Smooth muscle cell (in vitro differentiated cells): ENCODE measurements at regions not wholly inside any gene's neighbourhood (a gene's known extent, or its start where the extent isn't known, plus 50 kb on each side); places are given as distances from the start of the nearest gene placed in this dataset.

ENCODE experiments used
- DNase-seq: peaks from one replicate; lab custom pipeline; 2025; ENCODE audit not compliant: unreplicated experiment; lab: John Stamatoyannopoulos, UW
- H2AFZ ChIP-seq: fragments of 200-600 bp; sonication (generic); 2 replicates; pipeline ENCODE4 v1.6.0; 2016; ENCODE audit warnings: antibody characterized with exemption, low read depth, mild to moderate bottlenecking
- H3F3A ChIP-seq: fragments of 200-600 bp; sonication (generic); 2 replicates; pipeline ENCODE4 v1.6.0; 2017; ENCODE audit warnings: antibody characterized with exemption, low read depth
- H3K27ac ChIP-seq: fragments of 200-600 bp; sonication (generic); 2 replicates; pipeline ENCODE4 v1.5.1; 2016; ENCODE audit warnings: low read depth, mild to moderate bottlenecking
- H3K27me3 ChIP-seq: fragments of 200-600 bp; sonication (generic); 2 replicates; pipeline ENCODE4 v1.6.1; 2016; ENCODE audit warnings: low read depth, mild to moderate bottlenecking
- H3K36me3 ChIP-seq: fragments of 200-600 bp; sonication (generic); 2 replicates; pipeline ENCODE4 v1.5.1; 2016; ENCODE audit warnings: low read depth
- H3K4me1 ChIP-seq: fragments of 200-600 bp; sonication (generic); 2 replicates; pipeline ENCODE4 v1.5.1; 2016; ENCODE audit warnings: low read depth
- H3K4me2 ChIP-seq: fragments of 200-600 bp; sonication (generic); 2 replicates; pipeline ENCODE4 v1.6.0; 2016; ENCODE audit warnings: mild to moderate bottlenecking
- H3K4me3 ChIP-seq: fragments of 200-600 bp; sonication (generic); 2 replicates; pipeline ENCODE4 v1.5.1; 2016; ENCODE audit warnings: mild to moderate bottlenecking
- H3K79me2 ChIP-seq: fragments of 200-600 bp; sonication (generic); 2 replicates; pipeline ENCODE4 v1.6.0; 2016; ENCODE audit warnings: low read depth, mild to moderate bottlenecking
- H3K9ac ChIP-seq: fragments of 200-600 bp; sonication (generic); 2 replicates; pipeline ENCODE4 v1.6.0; 2016; ENCODE audit warnings: low read depth
- H3K9me3 ChIP-seq: fragments of 200-600 bp; sonication (generic); replicated peaks from 2 replicates; pipeline ENCODE4 v1.5.1; 2016; ENCODE audit warnings: low read depth
- H4K20me1 ChIP-seq: fragments of 200-600 bp; sonication (generic); 2 replicates; pipeline ENCODE4 v1.6.0; 2016; ENCODE audit warnings: low read depth
- WGBS: methylation state at CpG from one replicate; pipeline ENCODE4 v1.1.7; 2016; ENCODE audit warnings: low lambda C conversion rate; 5-methylcytosine and 5-hydroxymethylcytosine counted together
- TF ChIP-seq, protein P1 (sequence below): fragments of 200-600 bp; sonication (generic); IDR thresholded peaks from 2 replicates; pipeline ENCODE4 v1.5.1; 2017; ENCODE audit warnings: borderline replicate concordance, mild to moderate bottlenecking, antibody characterized with exemption; ENCODE audit not compliant: insufficient read depth, poor library complexity, severe bottlenecking

DNA sequence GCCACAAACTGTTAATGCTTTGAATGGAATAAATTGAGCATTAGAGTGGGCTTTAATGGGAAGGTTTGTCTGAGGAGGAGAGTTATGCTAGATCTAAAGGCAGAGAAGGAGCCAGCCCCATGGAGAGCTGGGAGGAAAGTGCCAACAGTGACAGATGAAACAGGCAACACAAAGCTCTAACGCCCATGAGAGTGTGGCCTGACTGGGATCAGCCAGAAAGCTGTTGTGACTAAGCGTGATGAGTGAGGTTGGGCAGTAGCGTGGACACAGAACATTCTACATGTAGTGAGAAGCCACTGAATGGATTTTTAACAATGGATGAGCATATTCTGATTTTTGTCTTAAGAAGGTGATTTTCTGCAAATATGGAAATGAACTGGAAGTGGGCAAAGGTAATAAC is 185.3 kb upstream of the SIX2 start:
- no peaks in the 10 kb centered on the region for H3K4me1 ChIP-seq

DNA sequence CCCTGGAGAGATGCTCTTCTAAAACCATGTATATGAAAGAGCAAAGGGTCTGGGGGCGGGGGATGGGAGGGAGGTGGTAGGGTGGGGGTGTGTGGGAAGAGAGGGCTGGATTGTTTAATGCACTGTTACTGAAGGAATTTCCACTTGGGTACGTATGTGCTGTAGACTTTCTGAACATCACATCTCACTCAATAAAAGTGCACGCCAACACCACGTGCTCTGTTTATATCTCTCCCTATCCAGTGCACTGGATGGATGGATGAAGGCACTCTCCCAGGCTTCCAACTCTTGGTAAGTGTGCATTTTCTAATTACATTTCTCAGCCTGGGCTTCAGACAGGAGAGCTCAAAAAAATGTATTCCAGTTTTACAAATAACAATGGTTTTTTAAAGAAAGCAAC is 184.3 kb upstream of the SIX2 start:
- no peak overlapping the region for H3K27ac ChIP-seq
- H3F3A ChIP-seq, result no peaks in the 10 kb centered on the region
- WGBS, result 64% methylated on average over 4 of the region's 4 CpGs
- H3K4me3 ChIP-seq, result no peak overlapping the region
- no peaks in the 10 kb centered on the region for H3K36me3 ChIP-seq
- H3K9ac ChIP-seq, result no peak overlapping the region
- H3K4me2 ChIP-seq, result no peak overlapping the region
- TF ChIP-seq, protein P1, sequence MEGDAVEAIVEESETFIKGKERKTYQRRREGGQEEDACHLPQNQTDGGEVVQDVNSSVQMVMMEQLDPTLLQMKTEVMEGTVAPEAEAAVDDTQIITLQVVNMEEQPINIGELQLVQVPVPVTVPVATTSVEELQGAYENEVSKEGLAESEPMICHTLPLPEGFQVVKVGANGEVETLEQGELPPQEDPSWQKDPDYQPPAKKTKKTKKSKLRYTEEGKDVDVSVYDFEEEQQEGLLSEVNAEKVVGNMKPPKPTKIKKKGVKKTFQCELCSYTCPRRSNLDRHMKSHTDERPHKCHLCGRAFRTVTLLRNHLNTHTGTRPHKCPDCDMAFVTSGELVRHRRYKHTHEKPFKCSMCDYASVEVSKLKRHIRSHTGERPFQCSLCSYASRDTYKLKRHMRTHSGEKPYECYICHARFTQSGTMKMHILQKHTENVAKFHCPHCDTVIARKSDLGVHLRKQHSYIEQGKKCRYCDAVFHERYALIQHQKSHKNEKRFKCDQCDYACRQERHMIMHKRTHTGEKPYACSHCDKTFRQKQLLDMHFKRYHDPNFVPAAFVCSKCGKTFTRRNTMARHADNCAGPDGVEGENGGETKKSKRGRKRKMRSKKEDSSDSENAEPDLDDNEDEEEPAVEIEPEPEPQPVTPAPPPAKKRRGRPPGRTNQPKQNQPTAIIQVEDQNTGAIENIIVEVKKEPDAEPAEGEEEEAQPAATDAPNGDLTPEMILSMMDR, result no peak
- peaks cover 6% of the 10 kb centered on the region for H3K27me3 ChIP-seq
- H3K79me2 ChIP-seq, result no peaks in the 10 kb centered on the region
- no peak for DNase-seq
- no peaks in the 10 kb centered on the region for H3K9me3 ChIP-seq
- H2AFZ ChIP-seq, result no peak overlapping the region
- H4K20me1 ChIP-seq, result no peaks in the 10 kb centered on the region
- H3K4me1 ChIP-seq, result no peaks in the 10 kb centered on the region

More for the DNA sequence above, 185.3 kb upstream of the SIX2 start:
- Histone ChIP-seq H3F3A (no peaks in the 10 kb centered on the region), H2AFZ (no peak overlapping the region), H3K79me2 (no peaks in the 10 kb centered on the region), H3K4me3 (no peak overlapping the region), H3K9me3 (no peaks in the 10 kb centered on the region), H3K9ac (no peak overlapping the region), H3K36me3 (no peaks in the 10 kb centered on the region), H3K4me2 (no peak overlapping the region), H4K20me1 (no peaks in the 10 kb centered on the region), H3K27me3 (peaks cover 6% of the 10 kb centered on the region), H3K27ac (no peak overlapping the region)
- DNase-seq, result no peak
- TF ChIP-seq, protein P1, result no peak
- WGBS, result 83% methylated on average over 3 of the region's 3 CpGs

DNA sequence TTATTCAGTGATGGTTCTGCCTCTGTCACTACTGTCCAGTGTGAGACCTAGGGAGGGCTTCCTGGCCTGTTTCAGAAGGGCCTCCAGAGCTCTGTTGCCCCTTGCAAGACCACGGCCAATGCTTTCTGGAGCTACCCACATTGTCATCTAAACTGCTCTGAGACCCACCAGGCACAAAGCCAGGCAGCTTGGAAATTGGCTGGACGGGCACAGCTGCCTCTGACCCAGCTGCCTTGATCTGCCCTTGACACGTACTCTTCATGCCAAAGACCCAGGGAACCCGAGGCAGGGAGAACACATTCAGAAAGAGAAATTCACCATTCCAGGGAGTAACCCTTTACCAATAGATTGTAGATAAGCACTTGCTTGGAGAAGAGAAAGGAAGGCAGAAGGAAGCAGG is 183.7 kb upstream of the SIX2 start:
- H3K4me3 ChIP-seq, result no peak overlapping the region
- H3F3A ChIP-seq, result no peaks in the 10 kb centered on the region
- no peak overlapping the region for H3K9ac ChIP-seq
- TF ChIP-seq, protein P1, result no peak
- H4K20me1 ChIP-seq, result no peaks in the 10 kb centered on the region
- no peak overlapping the region for H3K4me2 ChIP-seq
- H3K4me1 ChIP-seq, result no peaks in the 10 kb centered on the region
- H3K27me3 ChIP-seq, result peaks cover 6% of the 10 kb centered on the region
- no peak overlapping the region for H2AFZ ChIP-seq
- no peaks in the 10 kb centered on the region for H3K79me2 ChIP-seq
- H3K36me3 ChIP-seq, result no peaks in the 10 kb centered on the region
- DNase-seq, result no peak
- 91% methylated on average over 4 of the region's 4 CpGs for WGBS
- H3K27ac ChIP-seq, result no peak overlapping the region
- H3K9me3 ChIP-seq, result no peaks in the 10 kb centered on the region

DNA sequence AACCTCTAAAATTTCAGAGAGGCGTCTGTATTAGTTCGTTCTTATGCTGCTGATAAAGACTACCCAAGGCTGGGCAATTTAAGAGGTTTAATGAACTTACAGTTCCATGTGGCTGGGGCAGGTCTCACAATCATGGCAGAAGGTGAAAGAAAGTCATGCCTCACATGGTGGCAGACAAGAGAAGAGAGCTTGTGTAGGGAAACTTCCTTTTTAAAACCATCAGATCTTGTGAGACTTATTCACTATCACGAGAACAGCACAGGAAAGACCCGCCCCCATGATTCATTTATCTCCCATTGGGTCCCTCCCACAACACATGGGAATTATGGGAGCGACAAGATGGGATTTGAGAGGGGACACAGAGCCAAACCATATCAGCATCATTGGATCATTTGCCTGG is 183.2 kb upstream of the SIX2 start:
- no peaks in the 10 kb centered on the region for H3F3A ChIP-seq
- H3K27me3 ChIP-seq, result peaks cover 6% of the 10 kb centered on the region
- no peaks in the 10 kb centered on the region for H3K9me3 ChIP-seq
- WGBS, result 95% methylated on average over 5 of the region's 5 CpGs
- no peak overlapping the region for H3K9ac ChIP-seq
- H2AFZ ChIP-seq, result no peak overlapping the region
- no peak overlapping the region for H3K4me3 ChIP-seq
- no peak overlapping the region for H3K4me2 ChIP-seq
- TF ChIP-seq, protein P1, result no peak
- no peak overlapping the region for H3K27ac ChIP-seq
- H3K79me2 ChIP-seq, result no peaks in the 10 kb centered on the region
- no peaks in the 10 kb centered on the region for H3K4me1 ChIP-seq
- no peak for DNase-seq
- no peaks in the 10 kb centered on the region for H4K20me1 ChIP-seq
- H3K36me3 ChIP-seq, result no peaks in the 10 kb centered on the region
